ENCODE measurements at regions not wholly inside any gene's neighbourhood (a gene's known extent, or its start where the extent isn't known, plus 50 kb on each side); places are given as distances from the start of the nearest gene placed in this dataset.

DNA sequence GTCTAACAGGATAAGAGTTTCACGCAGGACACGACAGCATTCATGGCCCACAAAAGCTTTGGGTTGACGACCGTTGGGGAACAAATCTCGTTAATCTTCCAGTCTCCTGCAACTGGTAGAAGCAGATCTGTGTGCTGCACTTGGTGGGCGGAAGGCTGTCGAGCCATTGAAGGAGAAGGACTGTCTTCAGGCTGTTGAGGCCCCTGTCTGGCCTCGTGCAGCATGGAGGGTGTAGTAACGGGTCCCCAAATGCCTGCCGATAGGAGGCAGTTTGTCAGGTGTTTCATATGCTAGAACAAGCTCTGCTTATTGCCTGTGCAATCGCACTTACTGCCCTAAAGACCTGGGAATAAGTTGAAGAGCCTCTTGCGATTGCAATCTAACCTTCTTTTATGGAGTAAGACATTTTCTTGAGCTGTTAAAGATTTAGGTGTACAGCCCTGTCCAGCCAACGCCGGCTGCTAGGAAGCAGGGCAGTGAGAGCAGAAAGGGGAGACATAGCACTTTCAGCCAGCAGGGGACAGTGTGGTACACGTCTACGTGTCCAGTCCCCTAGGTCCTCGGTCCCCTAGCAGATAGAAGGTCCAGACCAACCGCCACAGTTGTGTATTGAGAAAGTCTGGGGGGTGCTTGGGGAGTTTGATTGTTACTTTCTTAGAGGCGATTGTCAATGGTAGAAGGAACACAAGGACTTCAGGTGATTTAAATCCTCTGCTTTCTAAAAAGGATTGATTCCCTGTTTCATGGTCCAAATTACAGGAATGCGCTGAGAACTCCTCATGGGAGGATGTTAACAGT, 102.3 kb upstream of the TMPRSS2 start:
- TF ChIP-seq, protein P1, sequence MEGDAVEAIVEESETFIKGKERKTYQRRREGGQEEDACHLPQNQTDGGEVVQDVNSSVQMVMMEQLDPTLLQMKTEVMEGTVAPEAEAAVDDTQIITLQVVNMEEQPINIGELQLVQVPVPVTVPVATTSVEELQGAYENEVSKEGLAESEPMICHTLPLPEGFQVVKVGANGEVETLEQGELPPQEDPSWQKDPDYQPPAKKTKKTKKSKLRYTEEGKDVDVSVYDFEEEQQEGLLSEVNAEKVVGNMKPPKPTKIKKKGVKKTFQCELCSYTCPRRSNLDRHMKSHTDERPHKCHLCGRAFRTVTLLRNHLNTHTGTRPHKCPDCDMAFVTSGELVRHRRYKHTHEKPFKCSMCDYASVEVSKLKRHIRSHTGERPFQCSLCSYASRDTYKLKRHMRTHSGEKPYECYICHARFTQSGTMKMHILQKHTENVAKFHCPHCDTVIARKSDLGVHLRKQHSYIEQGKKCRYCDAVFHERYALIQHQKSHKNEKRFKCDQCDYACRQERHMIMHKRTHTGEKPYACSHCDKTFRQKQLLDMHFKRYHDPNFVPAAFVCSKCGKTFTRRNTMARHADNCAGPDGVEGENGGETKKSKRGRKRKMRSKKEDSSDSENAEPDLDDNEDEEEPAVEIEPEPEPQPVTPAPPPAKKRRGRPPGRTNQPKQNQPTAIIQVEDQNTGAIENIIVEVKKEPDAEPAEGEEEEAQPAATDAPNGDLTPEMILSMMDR (IDR thresholded peaks at IDR 0.05; ENCODE audit: low read depth, low read length): peak; percentile 65

DNA sequence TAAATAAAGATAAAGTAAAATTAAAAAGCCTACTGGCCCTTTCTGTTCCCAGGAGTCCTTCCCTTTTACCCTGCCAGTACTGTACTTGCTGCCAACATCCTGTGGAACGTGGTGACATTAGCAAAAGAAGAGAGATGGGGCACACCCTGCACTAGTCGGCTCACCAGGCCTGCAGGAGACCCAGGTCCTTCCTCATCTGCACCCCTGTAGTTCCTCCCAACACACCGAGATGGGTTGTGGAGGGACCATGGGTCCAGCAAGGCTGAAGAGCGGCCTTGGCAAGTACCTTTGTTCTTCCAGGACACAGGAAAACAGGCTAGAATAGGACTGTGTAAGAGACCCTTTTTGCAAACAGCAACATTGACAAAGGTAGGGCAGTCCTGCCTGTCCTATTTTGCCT, 98.7 kb upstream of the TMPRSS2 start:
- no peaks in the 10 kb centered on the region for H3K4me1 ChIP-seq
- H3K9me3 ChIP-seq: no peaks in the 10 kb centered on the region
- H3K36me3 ChIP-seq: no peaks in the 10 kb centered on the region
- no peaks in the 10 kb centered on the region for H3K27me3 ChIP-seq
- no peak for DNase-seq
- TF ChIP-seq, protein P1 (IDR thresholded peaks at IDR 0.05; ENCODE audit: low read depth, low read length): no peak
- no peak overlapping the region for H3K4me3 ChIP-seq (ENCODE audit: low read depth, low read length)

More for the DNA sequence above, 102.3 kb upstream of the TMPRSS2 start:
- DNase-seq: peak; percentile 49
- no peaks in the 10 kb centered on the region for H3K27me3 ChIP-seq
- H3K4me1 ChIP-seq: no peaks in the 10 kb centered on the region
- no peak overlapping the region for H3K4me3 ChIP-seq (ENCODE audit: low read depth, low read length)
- no peaks in the 10 kb centered on the region for H3K9me3 ChIP-seq
- H3K36me3 ChIP-seq: no peaks in the 10 kb centered on the region

DNA sequence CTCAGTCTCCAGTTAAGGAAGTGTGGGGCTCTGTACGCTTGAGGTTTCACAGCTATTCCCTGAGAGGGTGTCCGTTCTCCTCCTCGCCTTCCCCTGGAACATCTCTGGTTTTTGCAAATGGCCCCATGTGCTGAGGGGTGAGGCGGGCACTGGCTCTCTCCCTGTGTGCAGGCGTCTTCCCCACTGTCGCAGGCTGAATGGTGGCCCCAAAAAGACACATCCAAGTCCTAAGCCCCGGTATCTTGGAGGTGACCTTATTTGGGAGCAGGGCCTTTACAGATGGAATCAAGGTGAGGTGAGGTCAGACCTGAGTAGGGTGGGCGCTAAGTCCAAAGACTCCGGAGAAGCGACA, 98.0 kb upstream of the TMPRSS2 start:
- peaks cover 2% of the 10 kb centered on the region; the same call in 1 of the 2 replicates for H3K9me3 ChIP-seq
- no peaks in the 10 kb centered on the region for H3K36me3 ChIP-seq
- no peaks in the 10 kb centered on the region for H3K4me1 ChIP-seq
- no peak overlapping the region for H3K4me3 ChIP-seq (ENCODE audit: low read depth, low read length)
- DNase-seq: no peak
- no peaks in the 10 kb centered on the region for H3K27me3 ChIP-seq
- TF ChIP-seq, protein P1 (IDR thresholded peaks at IDR 0.05; ENCODE audit: low read depth, low read length): no peak

DNA sequence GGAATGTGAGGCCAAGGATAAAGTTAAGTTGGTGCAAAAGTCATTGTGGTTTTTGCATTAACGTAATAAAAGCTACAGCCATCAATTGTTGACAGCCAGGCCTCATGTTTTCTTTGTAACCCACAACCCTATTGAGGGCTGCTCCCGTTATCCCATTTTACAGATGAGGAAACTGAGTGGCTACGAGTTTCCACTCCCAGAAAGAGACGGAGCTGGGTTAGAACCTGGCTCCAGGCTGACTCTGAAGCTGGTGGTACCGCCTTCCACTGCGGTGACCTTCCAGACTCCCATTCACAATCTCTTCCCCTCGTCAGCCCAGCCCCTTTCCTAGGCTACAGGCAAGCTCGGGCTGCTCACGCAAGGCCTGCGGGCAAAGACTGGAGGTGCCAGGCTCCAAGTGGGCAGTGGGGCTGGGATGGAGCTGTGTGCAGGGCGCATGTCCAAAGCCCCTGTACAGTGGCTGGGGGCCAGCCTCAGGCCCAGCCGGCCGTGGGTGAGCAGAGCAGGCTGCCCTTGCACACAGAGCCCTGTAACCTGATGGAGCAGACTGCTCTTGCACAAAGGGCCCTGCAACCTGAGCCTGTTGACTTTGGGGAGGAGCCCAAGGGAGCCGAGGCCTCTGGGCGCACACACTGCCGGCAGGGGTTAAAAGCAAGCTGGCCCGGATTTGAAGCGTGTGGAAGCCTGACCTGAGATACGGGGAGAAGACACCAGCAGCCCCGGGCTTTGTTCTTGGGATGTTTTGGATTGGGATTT, 97.4 kb upstream of the TMPRSS2 start:
- TF ChIP-seq, protein P1 (IDR thresholded peaks at IDR 0.05; ENCODE audit: low read depth, low read length): no peak
- DNase-seq: no peak
- Histone ChIP-seq H3K27me3 (no peaks in the 10 kb centered on the region), H3K4me3 (ENCODE audit: low read depth, low read length) (no peak overlapping the region), H3K9me3 (peaks cover 2% of the 10 kb centered on the region; the same call in 1 of the 2 replicates), H3K4me1 (no peaks in the 10 kb centered on the region), H3K36me3 (no peaks in the 10 kb centered on the region)

DNA sequence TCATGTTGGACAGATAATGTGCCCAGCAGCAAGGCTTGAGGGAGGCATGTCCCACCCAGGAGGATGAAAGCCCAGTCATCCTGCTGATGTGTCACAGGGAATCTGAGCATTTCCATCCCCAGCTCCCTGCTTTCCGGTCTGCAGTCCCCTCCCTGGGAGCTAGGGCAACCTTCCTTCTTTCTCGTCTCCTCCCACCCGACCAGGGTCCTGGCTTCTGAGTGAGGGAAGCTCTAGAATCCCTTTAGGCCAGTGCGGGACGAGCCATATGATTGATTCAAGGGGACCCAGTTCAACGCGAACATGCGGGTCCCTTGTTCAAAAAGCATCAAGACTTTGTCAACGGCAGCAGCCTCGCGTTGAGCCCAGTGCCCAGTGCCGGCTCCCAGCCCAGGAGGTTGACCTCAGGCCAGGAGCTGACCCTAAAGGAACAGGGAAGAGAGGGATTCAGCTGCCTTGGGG, 96.7 kb upstream of the TMPRSS2 start:
- Histone ChIP-seq H3K9me3 (peaks cover 2% of the 10 kb centered on the region; the same call in 1 of the 2 replicates), H3K4me3 (ENCODE audit: low read depth, low read length) (no peak overlapping the region), H3K27me3 (no peaks in the 10 kb centered on the region), H3K4me1 (no peaks in the 10 kb centered on the region), H3K36me3 (no peaks in the 10 kb centered on the region)
- TF ChIP-seq, protein P1 (IDR thresholded peaks at IDR 0.05; ENCODE audit: low read depth, low read length): no peak
- no peak for DNase-seq

DNA sequence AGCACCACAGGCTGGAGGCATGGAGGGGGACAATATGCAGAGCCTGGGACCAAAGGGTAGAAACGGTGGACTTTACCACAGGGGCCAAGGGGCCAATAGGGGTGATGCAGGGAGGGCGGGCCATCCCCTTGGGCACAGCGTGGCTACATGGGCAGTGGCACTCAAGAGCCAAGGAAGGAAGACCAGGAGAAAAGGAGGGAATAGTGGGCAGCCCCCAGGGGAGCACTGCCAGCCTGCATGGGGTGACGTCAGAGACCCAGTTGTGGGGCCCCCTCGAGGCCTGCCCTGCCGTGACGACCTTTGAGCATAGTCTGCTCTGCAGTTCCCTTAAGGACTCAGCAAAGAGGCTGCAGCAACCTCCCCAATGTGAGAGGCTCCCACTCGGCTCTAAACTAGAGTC, 95.5 kb upstream of the TMPRSS2 start:
- DNase-seq: no peak
- no peak overlapping the region for H3K4me3 ChIP-seq (ENCODE audit: low read depth, low read length)
- TF ChIP-seq, protein P1 (IDR thresholded peaks at IDR 0.05; ENCODE audit: low read depth, low read length): no peak
- peaks cover 2% of the 10 kb centered on the region; the same call in 1 of the 2 replicates for H3K9me3 ChIP-seq
- H3K4me1 ChIP-seq: no peaks in the 10 kb centered on the region
- no peaks in the 10 kb centered on the region for H3K36me3 ChIP-seq
- no peaks in the 10 kb centered on the region for H3K27me3 ChIP-seq
